Astrocyte of the hippocampus (primary cell): ENCODE measurements at regions not wholly inside any gene's neighbourhood (a gene's known extent, or its start where the extent isn't known, plus 50 kb on each side); places are given as distances from the start of the nearest gene placed in this dataset.
A peak's percentile ranks its signal among the peaks of the same experiment; 100 is the strongest.

Experiments
- DNase-seq: peaks from one replicate; pipeline ENCODE4 v3.0.0; 2011; ENCODE audit warnings: low read depth, low spot score

GRCh38 chr4:136931781-136932180, 600.5 kb downstream of the PCDH18 start:
- no peak for DNase-seq

- no peak for DNase-seq
Observed at GRCh38 chr4:136928957-136929411, 603.3 kb downstream of the PCDH18 start.

GRCh38 chr4:136927172-136927571, 605.1 kb downstream of the PCDH18 start:
- peak; percentile 61 for DNase-seq

- DNase-seq = no peak
Observed at GRCh38 chr4:136925203-136925602, 607.1 kb downstream of the PCDH18 start.

- no peak for DNase-seq
Observed at GRCh38 chr4:136922066-136922465, 610.2 kb downstream of the PCDH18 start.

GRCh38 chr4:136920092-136920881, 612.0 kb downstream of the PCDH18 start:
- no peak for DNase-seq

- no peak for DNase-seq
Observed at GRCh38 chr4:136918772-136919171, 613.5 kb downstream of the PCDH18 start.

GRCh38 chr4:136917312-136918110, 614.8 kb downstream of the PCDH18 start:
- no peak for DNase-seq

GRCh38 chr4:136909626-136910025, 622.7 kb downstream of the PCDH18 start:
- no peak for DNase-seq

GRCh38 chr4:136908122-136908521, 624.2 kb downstream of the PCDH18 start:
- no peak for DNase-seq

GRCh38 chr4:136900696-136901095, 631.6 kb downstream of the PCDH18 start:
- no peak for DNase-seq

GRCh38 chr4:136898590-136899248, 633.6 kb downstream of the PCDH18 start:
- DNase-seq = no peak

- no peak for DNase-seq
Observed at GRCh38 chr4:136893573-136893972, 638.7 kb downstream of the PCDH18 start.

- DNase-seq = no peak
Observed at GRCh38 chr4:136881666-136882065, 650.6 kb downstream of the PCDH18 start.

GRCh38 chr4:136873555-136873954, 658.7 kb downstream of the PCDH18 start:
- no peak for DNase-seq

- no peak for DNase-seq
Observed at GRCh38 chr4:136867465-136867864, 664.8 kb downstream of the PCDH18 start.

- DNase-seq = peak; percentile 3
Observed at GRCh38 chr4:136865526-136865925, 666.8 kb downstream of the PCDH18 start.

GRCh38 chr4:136864604-136865185, 667.6 kb downstream of the PCDH18 start:
- peak; percentile 82 for DNase-seq

- peak; percentile 7 for DNase-seq
Observed at GRCh38 chr4:136863756-136864155, 668.5 kb downstream of the PCDH18 start.

GRCh38 chr4:136862653-136863052, 669.6 kb downstream of the PCDH18 start:
- DNase-seq = no peak

- peak; percentile 11 for DNase-seq
Observed at GRCh38 chr4:136861091-136861490, 671.2 kb downstream of the PCDH18 start.

GRCh38 chr4:136858903-136859302, 673.4 kb downstream of the PCDH18 start:
- DNase-seq = no peak
